HG02840 (cell line): ENCODE measurements at regions not wholly inside any gene's neighbourhood (a gene's known extent, or its start where the extent isn't known, plus 50 kb on each side); places are given as distances from the start of the nearest gene placed in this dataset.
"Not testable (repeated sequence)": the region's sequence is repeated elsewhere in the genome, so short reads cannot be mapped to it uniquely, and the experiment has no call there.

Experiments
- ATAC-seq: cut with Tn5 transposase; IDR thresholded peaks from one replicate; pipeline ENCODE4 v1.9.1; 2021; ENCODE audit warnings: mild to moderate bottlenecking, moderate library complexity, moderate number of reproducible peaks; ENCODE audit not compliant: unreplicated experiment, low FRiP score

- ATAC-seq: no peak
Observed at GRCh38 chr14:87643005-87643404, 350.0 kb downstream of the GALC start.

GRCh38 chr14:87640553-87640952 is 352.4 kb downstream of the GALC start:
- no peak for ATAC-seq

GRCh38 chr14:87638196-87638595 is 354.8 kb downstream of the GALC start:
- no peak for ATAC-seq

GRCh38 chr14:87635442-87635841 is 357.5 kb downstream of the GALC start:
- ATAC-seq: no peak

DNA sequence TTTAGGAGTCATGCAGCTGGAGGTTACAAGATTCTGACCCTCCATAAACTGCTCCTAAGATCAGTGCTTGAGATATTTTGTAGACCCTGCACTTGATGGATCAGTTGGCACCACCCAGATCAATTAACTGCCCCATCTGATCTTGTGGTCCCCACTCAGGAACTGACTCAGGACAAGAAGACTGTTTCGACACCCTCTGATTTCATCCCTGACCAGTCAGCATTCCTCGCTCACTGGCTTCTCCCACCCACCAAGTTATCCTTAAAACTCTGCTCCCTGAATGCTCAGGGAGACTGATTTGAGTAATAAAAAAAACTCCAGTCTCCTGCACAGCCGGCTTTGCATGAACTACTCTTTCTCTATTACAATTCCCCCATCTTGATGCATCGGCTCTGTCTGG is 360.2 kb downstream of the GALC start:
- no peak for ATAC-seq

- no peak for ATAC-seq
Observed at GRCh38 chr14:87630846-87631245, 362.1 kb downstream of the GALC start.

DNA sequence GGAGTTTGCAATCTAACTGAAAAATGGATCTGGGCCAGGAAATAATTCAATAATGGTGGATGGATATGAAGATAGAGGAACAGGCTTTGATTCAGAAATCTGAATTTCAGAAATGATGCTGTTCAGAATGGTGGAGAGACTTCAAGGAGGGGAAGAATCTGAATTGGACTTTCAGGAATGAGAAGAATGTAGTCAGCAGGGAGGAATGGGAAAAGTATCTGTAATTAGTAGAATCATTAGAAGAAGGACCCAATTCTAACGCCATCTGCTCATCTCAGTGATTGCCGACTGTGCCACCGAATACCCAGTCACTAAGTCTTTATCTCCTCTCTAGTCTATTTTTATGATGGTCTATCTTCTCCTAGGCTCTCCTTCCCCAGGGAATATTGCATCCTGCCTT is 363.2 kb downstream of the GALC start:
- ATAC-seq: no peak

DNA sequence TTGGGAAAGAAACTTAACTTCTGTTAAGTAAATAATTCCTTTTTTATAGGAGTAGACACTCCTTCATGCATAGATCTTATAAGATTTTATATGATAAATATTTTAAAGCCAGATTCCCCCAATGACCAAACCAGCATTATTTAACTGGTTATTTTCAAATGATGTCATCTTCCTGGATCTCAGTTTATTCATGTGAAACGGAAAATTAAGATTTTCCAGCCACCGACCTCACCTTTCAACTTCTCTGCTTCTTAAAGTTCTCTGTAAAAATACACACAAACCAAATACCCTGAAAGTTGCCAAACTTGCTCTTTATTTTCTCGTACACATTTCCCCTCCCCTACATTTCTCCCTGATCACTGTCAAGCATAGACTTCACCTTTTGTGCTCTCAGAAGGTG is 364.2 kb downstream of the GALC start:
- ATAC-seq: no peak

- ATAC-seq: no peak
Observed at GRCh38 chr14:87628129-87628528, 364.9 kb downstream of the GALC start.

- no peak for ATAC-seq
Observed at GRCh38 chr14:87626266-87626665, 366.7 kb downstream of the GALC start.

GRCh38 chr14:87623616-87624015 is 369.4 kb downstream of the GALC start:
- ATAC-seq: no peak

DNA sequence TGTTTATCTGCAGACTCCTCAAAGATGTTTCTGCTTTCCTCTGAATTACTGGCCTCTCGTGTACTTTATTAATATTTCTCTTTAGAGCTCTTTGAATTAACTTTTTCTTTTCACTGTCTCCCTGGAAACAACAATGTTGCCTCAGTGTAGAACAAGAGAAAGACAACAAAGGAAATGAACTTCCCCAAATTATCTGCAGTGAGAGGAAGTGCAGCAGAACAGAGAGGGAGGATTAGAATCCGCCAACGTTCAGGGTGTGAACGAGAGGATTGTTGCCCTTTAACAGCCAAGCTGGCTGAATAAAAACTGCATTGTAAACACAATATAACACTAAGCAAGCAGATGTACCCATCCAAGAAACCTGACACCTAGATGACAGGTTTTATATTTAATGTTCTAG is 375.9 kb downstream of the GALC start:
- ATAC-seq: no peak

GRCh38 chr14:87615822-87616679 is 376.9 kb downstream of the GALC start:
- no peak for ATAC-seq

DNA sequence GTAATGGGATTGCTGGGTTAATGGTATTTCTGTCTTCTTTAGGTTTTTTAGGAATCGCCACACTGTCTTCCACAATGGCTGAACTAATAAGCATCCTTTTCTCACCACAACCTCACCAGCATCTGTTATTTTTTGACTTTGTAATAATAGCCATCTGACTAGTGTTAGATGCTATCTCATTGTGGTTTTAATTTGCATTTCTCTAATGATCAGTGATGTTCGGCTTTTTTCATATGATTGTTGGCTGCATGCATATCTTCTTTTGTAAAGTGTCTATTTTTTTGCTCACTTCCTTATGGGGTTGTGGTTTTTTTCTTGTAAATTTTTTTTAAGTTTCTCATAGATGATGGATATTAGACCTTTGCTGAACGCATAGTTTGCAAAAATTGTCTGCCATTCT is 377.9 kb downstream of the GALC start:
- no peak for ATAC-seq

- ATAC-seq: no peak
Observed at GRCh38 chr14:87613881-87614280, 379.1 kb downstream of the GALC start.

DNA sequence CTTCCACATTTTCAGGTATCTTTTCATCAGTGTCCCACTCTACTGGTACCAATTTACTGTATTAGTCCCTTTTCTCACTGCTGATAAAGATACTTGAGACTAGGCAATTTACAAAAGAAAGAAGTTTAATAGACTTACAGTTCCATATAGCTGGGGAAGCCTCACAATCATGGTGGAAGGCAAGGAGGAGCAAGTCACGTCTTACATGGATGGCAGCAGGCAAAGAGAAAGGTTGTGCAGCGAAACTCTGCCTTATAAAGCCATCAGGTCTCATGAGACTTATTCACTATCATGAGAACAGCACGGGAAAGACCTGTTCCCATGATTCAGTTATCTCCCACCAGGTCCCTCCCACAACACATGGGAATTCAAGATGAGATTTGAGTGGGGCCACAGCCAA is 385.9 kb downstream of the GALC start:
- not testable (repeated sequence) for ATAC-seq

- no peak for ATAC-seq
Observed at GRCh38 chr14:87601036-87601435, 391.9 kb downstream of the GALC start.

DNA sequence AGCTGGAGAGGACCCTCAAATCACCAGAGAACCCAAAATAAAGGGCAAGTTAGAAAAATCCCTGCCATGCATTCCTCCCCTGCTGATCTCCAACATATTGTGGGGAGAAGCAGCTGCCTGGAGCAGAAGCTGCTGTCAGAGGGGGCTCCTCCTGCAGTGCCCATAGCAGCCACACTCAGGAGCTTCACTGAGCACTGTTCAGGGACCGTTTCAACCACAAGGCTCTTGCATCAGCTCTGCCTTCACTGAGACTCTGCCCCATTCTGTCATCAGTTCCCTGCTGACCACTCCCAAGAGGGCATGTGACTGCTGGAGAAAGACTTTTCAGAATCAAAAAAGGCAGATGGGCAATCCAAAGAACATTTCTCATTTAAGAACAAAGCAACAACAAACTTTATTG is 392.7 kb downstream of the GALC start:
- ATAC-seq: no peak

DNA sequence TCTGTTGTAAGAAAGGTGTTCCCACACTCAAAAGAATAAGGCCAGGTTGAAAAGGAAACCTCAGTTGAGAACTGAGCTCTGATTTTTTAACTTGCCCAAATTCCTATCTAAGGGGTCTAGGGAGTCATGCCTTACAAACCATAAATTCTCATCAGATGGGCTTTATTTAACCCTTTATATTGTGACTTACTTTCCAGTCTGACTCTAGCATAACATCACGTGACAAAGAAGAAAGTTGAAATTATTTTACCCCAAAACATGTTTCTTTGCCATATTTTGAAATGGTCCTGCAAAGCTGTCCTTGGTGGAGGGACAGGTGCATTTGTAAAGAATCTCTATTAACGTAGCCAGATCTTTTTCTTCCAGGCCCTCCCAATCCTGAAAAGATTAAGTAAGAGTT is 411.7 kb downstream of the GALC start:
- no peak for ATAC-seq

DNA sequence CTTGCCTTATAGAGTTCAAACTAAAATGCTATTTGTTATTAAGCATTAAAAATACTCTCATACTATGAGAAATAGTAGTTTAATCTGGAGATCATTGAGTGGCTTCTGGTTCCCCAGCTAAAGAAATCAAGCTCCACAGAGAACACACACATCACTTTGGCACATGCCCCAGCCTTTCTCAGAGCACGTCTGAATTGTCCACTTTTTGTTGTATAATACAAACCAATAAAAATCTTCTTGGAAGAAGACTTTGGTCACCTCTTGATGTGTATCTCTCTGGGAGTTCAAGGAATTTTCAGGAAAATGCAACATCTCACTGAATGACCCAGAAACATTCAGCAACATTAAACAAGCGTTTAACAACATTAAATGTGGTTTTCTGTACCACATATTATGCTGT is 413.9 kb downstream of the GALC start:
- no peak for ATAC-seq

DNA sequence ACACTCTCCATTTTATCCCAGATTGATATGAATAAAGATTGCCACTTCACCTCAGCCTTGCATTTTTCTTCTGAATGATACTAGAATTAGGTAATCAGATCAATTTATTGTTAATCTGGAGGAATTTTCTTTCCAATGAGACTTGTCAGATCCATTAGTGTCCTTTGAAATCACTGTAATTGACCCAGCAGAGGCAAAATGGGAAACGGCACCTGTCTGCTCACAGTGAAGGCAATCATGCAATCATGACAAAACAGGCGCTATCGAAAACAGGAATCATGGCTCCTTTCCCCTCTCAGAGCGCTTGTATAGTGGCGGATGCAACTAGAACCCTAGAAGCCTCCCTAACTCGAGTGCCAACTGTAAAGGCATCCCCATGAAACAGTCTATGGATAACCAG is 417.6 kb downstream of the GALC start:
- ATAC-seq: no peak

DNA sequence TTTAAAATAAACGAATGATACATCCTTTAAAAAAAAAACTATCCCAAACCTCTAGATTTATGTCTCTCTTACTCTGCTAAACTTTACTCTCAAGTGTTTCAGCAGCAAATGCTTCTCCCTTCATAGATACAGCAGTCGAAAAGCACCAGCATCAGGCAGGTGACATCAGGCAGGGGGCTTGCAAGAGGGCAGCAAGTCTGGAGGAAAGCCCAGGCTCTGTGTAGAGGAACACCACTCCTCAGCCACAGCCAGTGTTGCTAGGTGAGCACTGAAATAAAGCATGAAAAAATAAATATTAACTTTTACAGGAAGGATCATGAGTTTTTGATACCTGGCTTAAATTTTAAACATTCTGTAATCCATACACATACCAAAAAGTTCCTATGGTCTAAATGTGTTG is 419.4 kb downstream of the GALC start:
- ATAC-seq: no peak
